ENCODE measurements at regions not wholly inside any gene's neighbourhood (a gene's known extent, or its start where the extent isn't known, plus 50 kb on each side); places are given as distances from the start of the nearest gene placed in this dataset.
"Not testable (repeated sequence)": the region's sequence is repeated elsewhere in the genome, so short reads cannot be mapped to it uniquely, and the experiment has no call there.

DNA sequence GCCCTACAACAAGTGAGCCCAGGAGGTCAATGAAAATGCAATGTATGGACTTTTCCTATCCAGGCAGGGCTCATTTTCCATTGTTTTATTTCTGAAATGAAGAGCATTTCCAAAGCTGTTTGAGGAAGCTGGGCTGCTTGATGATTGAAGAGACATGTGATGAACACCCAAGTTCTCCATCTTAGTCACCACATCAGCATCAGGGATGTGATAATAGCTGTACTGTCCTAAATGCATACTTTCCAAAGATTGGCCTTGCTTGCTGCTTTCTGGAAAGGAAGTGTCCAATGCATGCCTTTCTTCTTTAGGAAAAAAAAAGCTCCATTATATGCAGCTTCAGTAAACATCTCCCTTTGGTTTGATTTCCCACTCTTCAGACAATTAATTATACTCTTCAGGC lies 425.9 kb upstream of the RUNX1 start:
- in situ Hi-C loops (cut with HindIII; ENCODE audit: low sequenced_read_pairs) = no loop called here
- no peak for DNase-seq (ENCODE audit: low read depth)
- TF ChIP-seq, protein P1, sequence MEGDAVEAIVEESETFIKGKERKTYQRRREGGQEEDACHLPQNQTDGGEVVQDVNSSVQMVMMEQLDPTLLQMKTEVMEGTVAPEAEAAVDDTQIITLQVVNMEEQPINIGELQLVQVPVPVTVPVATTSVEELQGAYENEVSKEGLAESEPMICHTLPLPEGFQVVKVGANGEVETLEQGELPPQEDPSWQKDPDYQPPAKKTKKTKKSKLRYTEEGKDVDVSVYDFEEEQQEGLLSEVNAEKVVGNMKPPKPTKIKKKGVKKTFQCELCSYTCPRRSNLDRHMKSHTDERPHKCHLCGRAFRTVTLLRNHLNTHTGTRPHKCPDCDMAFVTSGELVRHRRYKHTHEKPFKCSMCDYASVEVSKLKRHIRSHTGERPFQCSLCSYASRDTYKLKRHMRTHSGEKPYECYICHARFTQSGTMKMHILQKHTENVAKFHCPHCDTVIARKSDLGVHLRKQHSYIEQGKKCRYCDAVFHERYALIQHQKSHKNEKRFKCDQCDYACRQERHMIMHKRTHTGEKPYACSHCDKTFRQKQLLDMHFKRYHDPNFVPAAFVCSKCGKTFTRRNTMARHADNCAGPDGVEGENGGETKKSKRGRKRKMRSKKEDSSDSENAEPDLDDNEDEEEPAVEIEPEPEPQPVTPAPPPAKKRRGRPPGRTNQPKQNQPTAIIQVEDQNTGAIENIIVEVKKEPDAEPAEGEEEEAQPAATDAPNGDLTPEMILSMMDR (IDR thresholded peaks at IDR 0.05; ENCODE audit: low read depth, low read length, missing control alignments) = no peak

DNA sequence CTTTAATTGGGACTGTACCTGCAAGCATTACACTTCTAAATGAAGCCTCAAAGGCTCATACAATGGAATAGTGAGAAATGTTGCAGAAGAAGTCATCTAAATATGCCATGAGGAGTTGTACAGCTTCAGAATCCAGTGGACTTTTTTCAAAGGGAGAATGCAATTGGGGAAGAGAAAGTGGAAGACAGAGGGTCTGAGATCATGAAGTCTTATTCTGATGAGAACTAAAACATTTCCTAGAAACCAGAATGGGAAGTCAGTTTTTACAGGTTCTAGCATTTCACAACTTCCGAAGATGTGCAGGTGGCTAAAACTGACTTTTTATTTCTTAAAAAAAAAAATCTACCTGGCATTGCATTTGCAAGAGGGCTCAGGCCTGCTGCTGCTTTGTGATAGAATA lies 424.4 kb upstream of the RUNX1 start:
- in situ Hi-C loops (cut with HindIII; ENCODE audit: low sequenced_read_pairs) = no loop called here
- no peak for DNase-seq (ENCODE audit: low read depth)
- H3K4me3 ChIP-seq (ENCODE audit: low read depth, low read length) = no peak overlapping the region
- TF ChIP-seq, protein P1 (IDR thresholded peaks at IDR 0.05; ENCODE audit: low read depth, low read length, missing control alignments) = no peak

More for the DNA sequence above, 425.9 kb upstream of the RUNX1 start:
- no peak overlapping the region for H3K4me3 ChIP-seq (ENCODE audit: low read depth, low read length)

DNA sequence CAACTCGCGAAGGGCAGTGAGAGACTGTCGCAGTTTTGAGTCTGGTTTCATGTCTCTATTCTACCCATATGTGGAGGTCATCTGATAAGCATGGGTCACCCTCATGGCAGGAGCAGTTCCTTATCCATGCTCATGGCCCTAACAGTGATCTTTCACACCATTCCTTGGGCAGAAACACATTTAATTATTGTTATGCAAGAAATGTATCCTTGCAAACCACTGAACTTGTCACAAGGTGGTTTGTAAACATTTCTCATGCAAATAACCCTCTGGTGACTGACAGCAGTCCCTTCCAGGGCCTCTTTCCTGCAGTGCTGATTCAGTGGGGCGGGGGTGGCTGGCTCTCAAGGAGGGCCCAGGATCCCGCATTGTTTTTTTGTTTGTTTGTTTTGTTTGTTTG lies 421.4 kb upstream of the RUNX1 start:
- DNase-seq (ENCODE audit: low read depth) = no peak
- in situ Hi-C loops (cut with HindIII; ENCODE audit: low sequenced_read_pairs) = no loop called here

DNA sequence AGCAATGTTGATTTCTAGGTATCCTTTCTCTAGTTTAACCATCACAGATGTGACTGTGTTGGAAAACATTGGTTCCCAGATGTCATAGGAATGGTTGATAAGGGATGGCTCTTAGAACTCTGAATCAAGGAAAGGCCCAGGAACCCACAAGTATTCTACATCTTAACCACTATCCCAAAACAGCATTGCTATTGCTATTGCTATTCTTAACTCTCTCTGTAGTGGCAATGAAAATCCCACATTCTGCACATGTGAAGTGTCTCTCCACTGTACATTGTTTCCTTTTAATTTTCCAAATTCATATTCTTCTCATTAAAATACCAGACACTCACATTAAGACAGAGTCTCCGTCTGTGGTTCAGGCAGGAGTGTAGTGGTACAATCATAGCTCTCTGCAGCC lies 420.4 kb upstream of the RUNX1 start:
- no peak for DNase-seq (ENCODE audit: low read depth)
- TF ChIP-seq, protein P1 (IDR thresholded peaks at IDR 0.05; ENCODE audit: low read depth, low read length, missing control alignments) = no peak
- in situ Hi-C loops (cut with HindIII; ENCODE audit: low sequenced_read_pairs) = no loop called here
- no peak overlapping the region for H3K4me3 ChIP-seq (ENCODE audit: low read depth, low read length)

More for the DNA sequence above, 421.4 kb upstream of the RUNX1 start:
- TF ChIP-seq, protein P1 (IDR thresholded peaks at IDR 0.05; ENCODE audit: low read depth, low read length, missing control alignments) = no peak
- H3K4me3 ChIP-seq (ENCODE audit: low read depth, low read length) = no peak overlapping the region

DNA sequence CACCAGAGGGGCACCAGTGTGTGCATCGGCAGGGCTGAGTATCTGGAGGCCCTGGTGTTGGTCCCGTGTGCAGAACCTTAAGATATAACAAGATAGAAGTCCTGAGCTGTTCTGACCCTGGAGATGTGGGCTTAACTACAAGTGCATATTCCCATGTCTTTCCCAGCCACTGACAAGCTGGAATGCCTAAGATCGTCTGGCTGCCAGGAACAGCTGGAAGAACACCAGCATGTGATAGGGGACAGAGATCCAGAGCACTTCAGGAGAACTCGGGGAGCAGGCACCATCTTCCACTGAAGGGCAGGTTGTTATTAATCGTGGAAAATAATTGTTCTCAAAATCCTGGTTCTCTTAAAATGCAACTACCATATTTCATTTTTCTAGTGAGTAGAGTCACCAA lies 419.9 kb upstream of the RUNX1 start:
- TF ChIP-seq, protein P1 (IDR thresholded peaks at IDR 0.05; ENCODE audit: low read depth, low read length, missing control alignments) = no peak
- in situ Hi-C loops (cut with HindIII; ENCODE audit: low sequenced_read_pairs) = no loop called here
- no peak for DNase-seq (ENCODE audit: low read depth)
- no peak overlapping the region for H3K4me3 ChIP-seq (ENCODE audit: low read depth, low read length)

DNA sequence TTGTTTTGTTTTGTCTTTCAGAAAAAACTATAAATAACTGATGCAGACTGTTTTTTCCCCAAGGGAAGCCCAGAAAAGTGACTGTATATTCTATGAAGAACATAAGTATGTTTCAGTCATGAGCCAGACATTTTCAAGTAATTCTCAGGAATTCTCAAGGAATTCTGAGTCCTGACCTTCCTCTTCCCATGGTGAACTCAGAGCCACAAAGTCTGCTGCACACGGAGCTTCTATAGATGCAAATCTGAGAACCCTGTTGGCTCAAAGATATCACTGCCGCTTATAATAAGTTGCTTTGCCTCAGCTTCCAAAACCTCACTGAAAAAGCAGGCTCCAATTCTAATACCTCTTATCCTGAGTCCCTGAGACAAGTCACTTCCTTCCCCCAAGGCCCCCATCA lies 418.5 kb upstream of the RUNX1 start:
- no peak overlapping the region for H3K4me3 ChIP-seq (ENCODE audit: low read depth, low read length)
- DNase-seq (ENCODE audit: low read depth) = no peak
- in situ Hi-C loops (cut with HindIII; ENCODE audit: low sequenced_read_pairs) = no loop called here
- TF ChIP-seq, protein P1 (IDR thresholded peaks at IDR 0.05; ENCODE audit: low read depth, low read length, missing control alignments) = no peak

DNA sequence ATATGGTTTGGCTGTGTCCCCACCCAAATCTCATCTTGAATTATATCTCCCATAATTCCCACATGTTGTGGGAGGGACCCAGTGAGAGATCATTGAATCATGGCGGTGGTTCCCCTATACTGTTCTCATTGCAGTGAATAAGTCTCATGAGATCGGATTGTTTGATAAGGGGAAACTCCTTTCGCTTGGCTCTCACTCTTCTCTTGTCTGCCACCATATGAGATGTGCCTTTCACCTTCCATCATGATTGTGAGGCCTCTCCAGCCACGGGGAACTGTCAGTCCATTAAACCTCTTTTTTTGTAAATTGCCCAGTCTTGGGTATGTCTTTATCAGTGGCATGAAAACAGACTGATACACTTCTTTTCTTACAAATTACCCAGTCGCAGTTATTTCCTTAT lies 417.6 kb upstream of the RUNX1 start:
- in situ Hi-C loops (cut with HindIII; ENCODE audit: low sequenced_read_pairs); H3K4me3 ChIP-seq (ENCODE audit: low read depth, low read length): not testable (repeated sequence)

More for the DNA sequence above, 417.6 kb upstream of the RUNX1 start:
- DNase-seq (ENCODE audit: low read depth) = not testable (repeated sequence)
